ENCODE measurements at regions not wholly inside any gene's neighbourhood (a gene's known extent, or its start where the extent isn't known, plus 50 kb on each side); places are given as distances from the start of the nearest gene placed in this dataset.

- peak; percentile 4 for DNase-seq (ENCODE audit: low spot score)
- in situ Hi-C loops (cut with HindIII; ENCODE audit: low sequenced_read_pairs) = no loop called here
Observed at GRCh38 chr5:2334719-2335118, 416.8 kb downstream of the IRX2 start.

GRCh38 chr5:2333291-2333690 lies 418.2 kb downstream of the IRX2 start:
- in situ Hi-C loops (cut with HindIII; ENCODE audit: low sequenced_read_pairs) = no loop called here
- DNase-seq (ENCODE audit: low spot score) = no peak

- in situ Hi-C loops (cut with HindIII; ENCODE audit: low sequenced_read_pairs) = no loop called here
- DNase-seq (ENCODE audit: low spot score) = no peak
Observed at GRCh38 chr5:2332521-2332920, 419.0 kb downstream of the IRX2 start.

GRCh38 chr5:2330325-2331130 lies 420.9 kb downstream of the IRX2 start:
- in situ Hi-C loops (cut with HindIII; ENCODE audit: low sequenced_read_pairs) = no loop called here
- DNase-seq (ENCODE audit: low spot score) = no peak

- DNase-seq (ENCODE audit: low spot score) = no peak
- in situ Hi-C loops (cut with HindIII; ENCODE audit: low sequenced_read_pairs) = no loop called here
Observed at GRCh38 chr5:2329741-2330140, 421.7 kb downstream of the IRX2 start.

- DNase-seq (ENCODE audit: low spot score) = no peak
- in situ Hi-C loops (cut with HindIII; ENCODE audit: low sequenced_read_pairs) = no loop called here
Observed at GRCh38 chr5:2326601-2327000, 424.9 kb downstream of the IRX2 start.

- DNase-seq (ENCODE audit: low spot score) = no peak
- in situ Hi-C loops (cut with HindIII; ENCODE audit: low sequenced_read_pairs) = no loop called here
Observed at GRCh38 chr5:2324788-2325187, 426.7 kb downstream of the IRX2 start.

GRCh38 chr5:2320611-2321010 lies 430.9 kb downstream of the IRX2 start:
- in situ Hi-C loops (cut with HindIII; ENCODE audit: low sequenced_read_pairs) = no loop called here
- no peak for DNase-seq (ENCODE audit: low spot score)

GRCh38 chr5:2317540-2317939 lies 433.9 kb downstream of the IRX2 start:
- no peak for DNase-seq (ENCODE audit: low spot score)
- in situ Hi-C loops (cut with HindIII; ENCODE audit: low sequenced_read_pairs) = no loop called here

- no peak for DNase-seq (ENCODE audit: low spot score)
- in situ Hi-C loops (cut with HindIII; ENCODE audit: low sequenced_read_pairs) = no loop called here
Observed at GRCh38 chr5:2311851-2312250, 429.1 kb upstream of the IRX4 start.

GRCh38 chr5:2310946-2311345 lies 428.2 kb upstream of the IRX4 start:
- no peak for DNase-seq (ENCODE audit: low spot score)
- in situ Hi-C loops (cut with HindIII; ENCODE audit: low sequenced_read_pairs) = no loop called here

- in situ Hi-C loops (cut with HindIII; ENCODE audit: low sequenced_read_pairs) = no loop called here
- no peak for DNase-seq (ENCODE audit: low spot score)
Observed at GRCh38 chr5:2307631-2308030, 424.9 kb upstream of the IRX4 start.

GRCh38 chr5:2306711-2307110 lies 424.0 kb upstream of the IRX4 start:
- no peak for DNase-seq (ENCODE audit: low spot score)

GRCh38 chr5:2303431-2304100 lies 420.8 kb upstream of the IRX4 start:
- in situ Hi-C loops (cut with HindIII; ENCODE audit: low sequenced_read_pairs) = no loop called here
- no peak for DNase-seq (ENCODE audit: low spot score)

More at GRCh38 chr5:2306711-2307110, 424.0 kb upstream of the IRX4 start:
- in situ Hi-C loops (cut with HindIII; ENCODE audit: low sequenced_read_pairs) = no loop called here

GRCh38 chr5:2302169-2302568 lies 419.4 kb upstream of the IRX4 start:
- in situ Hi-C loops (cut with HindIII; ENCODE audit: low sequenced_read_pairs) = no loop called here
- DNase-seq (ENCODE audit: low spot score) = no peak

- in situ Hi-C loops (cut with HindIII; ENCODE audit: low sequenced_read_pairs) = no loop called here
- no peak for DNase-seq (ENCODE audit: low spot score)
Observed at GRCh38 chr5:2300861-2301574, 418.3 kb upstream of the IRX4 start.

- no peak for DNase-seq (ENCODE audit: low spot score)
- in situ Hi-C loops (cut with HindIII; ENCODE audit: low sequenced_read_pairs) = no loop called here
Observed at GRCh38 chr5:2300421-2300820, 417.7 kb upstream of the IRX4 start.

GRCh38 chr5:2299388-2300220 lies 416.9 kb upstream of the IRX4 start:
- in situ Hi-C loops (cut with HindIII; ENCODE audit: low sequenced_read_pairs) = no loop called here
- DNase-seq (ENCODE audit: low spot score) = no peak

GRCh38 chr5:2298781-2299180 lies 416.1 kb upstream of the IRX4 start:
- no peak for DNase-seq (ENCODE audit: low spot score)
- in situ Hi-C loops (cut with HindIII; ENCODE audit: low sequenced_read_pairs) = no loop called here
